HG03159 (cell line): ENCODE measurements at regions not wholly inside any gene's neighbourhood (a gene's known extent, or its start where the extent isn't known, plus 50 kb on each side); places are given as distances from the start of the nearest gene placed in this dataset.

ENCODE experiments used
- ATAC-seq: cut with Tn5 transposase; IDR thresholded peaks from one replicate; pipeline ENCODE4 v1.9.1; 2021; ENCODE audit warnings: mild to moderate bottlenecking, moderate library complexity; ENCODE audit not compliant: unreplicated experiment

- no peak for ATAC-seq
These were observed 216.0 kb downstream of the FOXL1 start for GRCh38 chr16:86794216-86794864.

- no peak for ATAC-seq
These were observed 219.4 kb downstream of the FOXL1 start for GRCh38 chr16:86797700-86798099.

DNA sequence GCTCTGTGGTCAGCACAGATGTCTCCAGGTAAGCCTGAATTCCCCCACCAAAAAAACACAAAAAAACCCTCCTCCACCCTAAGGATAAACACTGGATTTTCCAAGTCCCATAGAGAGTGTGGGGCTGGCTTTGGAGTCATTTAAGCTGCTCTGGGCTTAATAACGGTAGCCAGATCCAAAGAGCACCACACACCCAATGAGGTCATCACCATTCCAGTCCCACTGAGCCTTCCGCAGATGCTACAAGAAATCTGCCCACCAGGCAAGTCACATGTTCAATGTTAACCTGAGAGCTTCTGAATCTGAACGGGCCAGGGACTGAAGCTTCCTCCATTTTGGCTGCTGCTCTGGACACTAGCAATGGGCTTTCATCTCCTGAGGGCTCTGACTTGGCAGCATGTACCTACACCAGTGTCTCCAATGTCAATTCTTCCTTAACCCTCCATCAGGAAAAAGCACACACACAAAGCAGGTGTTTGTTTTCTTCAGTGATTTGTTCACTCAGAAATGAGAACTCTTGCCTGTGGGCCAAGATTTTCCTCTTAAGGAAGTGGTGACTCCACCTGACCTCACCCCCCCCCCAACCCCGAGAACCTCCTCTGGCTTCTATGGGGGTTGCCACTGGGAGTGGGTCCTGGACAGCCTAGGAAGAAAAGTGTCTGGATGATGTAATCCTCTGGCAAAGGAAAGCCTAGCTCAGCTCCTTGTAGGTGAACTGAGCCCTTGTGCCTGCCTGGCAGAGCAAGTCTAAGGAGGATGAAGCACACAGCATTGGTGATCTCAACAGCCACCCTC is 220.1 kb downstream of the FOXL1 start:
- ATAC-seq: no peak

DNA sequence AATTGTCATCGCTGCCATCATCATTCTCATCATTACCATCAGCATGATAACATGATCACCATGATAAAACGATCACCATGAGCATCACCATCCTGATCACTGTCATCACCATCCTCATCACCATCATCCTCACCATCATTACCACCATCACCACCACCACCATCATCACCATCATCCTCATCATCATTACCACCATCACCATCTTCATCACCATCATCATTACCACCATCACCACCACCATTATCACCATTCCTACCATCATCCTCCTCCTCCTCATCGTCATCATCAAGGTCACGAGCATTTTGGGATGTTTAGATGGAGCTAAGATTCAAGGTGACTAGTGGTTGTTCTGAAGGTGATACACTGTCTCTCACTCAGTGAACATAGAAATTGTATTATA is 221.0 kb downstream of the FOXL1 start:
- no peak for ATAC-seq

DNA sequence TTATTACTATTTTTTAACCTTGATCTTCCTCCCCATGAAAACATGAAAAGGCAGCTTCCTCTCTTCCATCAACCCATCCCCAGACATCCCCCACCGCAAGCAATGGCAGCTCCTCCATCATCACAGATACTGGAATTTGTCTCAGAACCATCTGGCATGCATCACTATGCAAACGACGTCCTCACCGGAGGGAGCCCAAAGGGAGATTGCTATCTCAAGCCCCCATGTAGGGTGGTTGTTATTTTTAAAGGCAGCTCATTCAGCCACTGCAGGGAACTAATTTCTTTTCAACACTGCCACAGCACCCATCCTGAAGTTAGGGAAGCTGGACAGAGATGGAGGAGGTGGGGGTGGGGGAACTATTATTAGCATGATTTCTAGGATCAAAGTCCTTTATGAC is 222.5 kb downstream of the FOXL1 start:
- no peak for ATAC-seq

DNA sequence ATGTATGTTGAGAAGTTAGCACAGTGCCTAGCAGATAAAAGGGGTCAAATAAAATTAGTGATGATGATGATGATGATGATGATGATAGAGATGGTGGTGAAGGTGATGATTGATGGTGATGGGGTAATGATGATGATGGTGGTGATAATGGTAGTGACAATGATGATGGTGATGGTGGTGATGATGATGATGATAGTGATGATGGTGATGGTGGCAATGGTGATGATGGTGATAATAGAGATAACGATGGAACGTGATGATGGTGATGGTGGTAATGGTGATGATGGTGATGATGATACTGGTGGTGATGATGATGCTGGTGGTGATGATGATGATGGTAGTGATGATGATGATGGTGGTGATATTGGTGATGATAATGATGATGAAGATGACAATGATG is 223.7 kb downstream of the FOXL1 start:
- no peak for ATAC-seq

DNA sequence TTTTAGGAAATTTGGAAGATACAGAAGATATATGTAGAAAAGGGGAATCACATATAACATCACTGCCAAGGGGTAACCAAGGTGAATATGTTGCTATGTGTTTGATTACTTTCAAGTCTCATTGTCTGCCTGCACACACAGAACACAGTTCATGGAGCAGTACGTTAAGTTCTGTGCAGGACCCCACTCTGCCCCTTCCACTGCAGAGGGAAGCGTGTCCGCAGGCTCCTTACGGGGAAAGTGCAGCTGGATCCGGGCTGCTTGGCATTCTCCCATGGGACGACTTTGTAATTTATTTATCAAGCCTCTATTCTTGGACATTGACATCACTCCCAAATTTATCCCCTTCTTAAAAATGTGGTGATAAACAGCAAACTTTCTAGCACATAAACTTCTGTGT is 226.8 kb downstream of the FOXL1 start:
- ATAC-seq: no peak

DNA sequence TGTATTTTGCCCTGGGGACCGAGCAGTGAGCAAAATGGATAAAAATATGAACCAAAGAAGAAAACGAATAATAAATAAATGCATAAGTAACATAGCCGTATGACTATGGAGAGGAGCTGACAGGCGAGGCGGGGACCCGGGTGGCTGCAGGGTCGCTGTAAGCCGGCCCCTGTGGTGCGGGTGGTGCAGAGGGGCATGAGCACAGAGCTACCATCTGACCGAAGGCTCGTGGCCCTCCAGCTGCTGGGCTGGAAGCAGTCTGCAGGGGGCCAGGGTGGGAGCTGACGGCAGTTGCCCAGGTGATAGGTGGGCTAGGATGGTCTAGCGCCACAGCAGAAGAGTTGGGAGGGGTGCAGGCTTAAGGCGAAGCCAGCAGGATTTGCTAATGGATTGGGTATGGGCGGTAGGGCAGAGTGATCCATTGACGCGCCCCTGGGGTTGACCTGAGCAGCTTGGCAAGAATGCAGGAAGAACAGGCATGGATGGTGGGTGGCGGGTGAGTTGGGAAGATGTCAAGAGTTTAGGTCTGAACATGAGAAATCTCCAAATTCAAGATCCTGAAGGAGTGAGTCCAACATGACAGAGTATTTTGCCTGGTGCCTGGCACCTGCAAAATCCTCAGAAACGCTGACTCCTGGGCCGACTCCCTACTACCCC is 228.0 kb downstream of the FOXL1 start:
- no peak for ATAC-seq

DNA sequence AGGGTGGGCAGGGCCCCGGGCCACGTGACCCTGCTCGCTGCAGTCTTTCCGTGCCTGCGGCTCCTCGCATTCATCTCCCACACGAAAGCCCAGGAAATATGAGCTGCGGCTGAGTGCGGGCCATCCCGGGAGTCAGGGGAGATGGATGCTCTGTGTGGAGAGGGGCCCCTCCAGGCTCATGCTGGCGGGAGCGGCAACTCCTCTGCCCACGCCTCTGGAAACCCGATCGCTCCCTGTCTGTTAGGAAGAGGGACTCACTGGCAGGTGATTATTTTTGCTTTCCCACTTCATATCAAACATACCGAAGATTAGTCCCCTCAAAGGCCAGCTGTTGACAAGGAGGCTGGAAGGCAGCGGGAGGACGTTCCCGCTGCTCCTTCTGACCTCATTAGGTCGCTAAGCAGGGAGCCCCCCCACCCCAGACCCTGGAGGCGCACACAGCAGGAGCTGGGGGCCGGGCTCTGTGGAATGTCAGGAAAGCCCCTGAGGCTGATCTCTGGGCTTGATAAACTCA is 228.5 kb downstream of the FOXL1 start:
- no peak for ATAC-seq

DNA sequence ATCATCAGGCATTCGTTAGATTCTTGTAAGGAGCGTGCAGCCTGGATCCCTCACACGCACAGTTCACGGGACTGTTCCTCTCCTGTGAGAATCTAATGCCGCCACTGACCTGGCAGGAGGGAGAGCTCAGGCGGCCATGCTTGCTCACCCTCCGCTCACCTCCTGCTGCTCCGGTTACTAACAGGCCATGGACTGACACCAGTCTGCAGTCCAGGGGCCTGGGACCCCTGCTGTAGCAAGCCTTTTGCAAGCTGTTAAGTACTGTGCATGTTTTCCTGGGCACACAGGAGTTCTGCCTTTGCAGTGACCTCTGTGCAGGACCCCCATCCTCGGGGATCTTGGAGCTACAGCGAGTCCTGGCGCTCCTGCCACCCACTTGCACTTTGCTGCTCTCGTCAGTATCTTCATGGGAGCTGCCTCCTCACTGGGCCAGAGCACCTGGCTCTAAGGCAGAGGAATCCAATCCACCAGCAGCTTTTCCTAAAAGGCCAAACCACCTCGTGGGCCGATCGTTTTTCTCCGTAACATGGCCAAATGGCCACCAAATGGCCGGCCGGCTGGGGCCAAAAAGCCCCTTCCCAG is 230.6 kb downstream of the FOXL1 start:
- ATAC-seq: no peak

DNA sequence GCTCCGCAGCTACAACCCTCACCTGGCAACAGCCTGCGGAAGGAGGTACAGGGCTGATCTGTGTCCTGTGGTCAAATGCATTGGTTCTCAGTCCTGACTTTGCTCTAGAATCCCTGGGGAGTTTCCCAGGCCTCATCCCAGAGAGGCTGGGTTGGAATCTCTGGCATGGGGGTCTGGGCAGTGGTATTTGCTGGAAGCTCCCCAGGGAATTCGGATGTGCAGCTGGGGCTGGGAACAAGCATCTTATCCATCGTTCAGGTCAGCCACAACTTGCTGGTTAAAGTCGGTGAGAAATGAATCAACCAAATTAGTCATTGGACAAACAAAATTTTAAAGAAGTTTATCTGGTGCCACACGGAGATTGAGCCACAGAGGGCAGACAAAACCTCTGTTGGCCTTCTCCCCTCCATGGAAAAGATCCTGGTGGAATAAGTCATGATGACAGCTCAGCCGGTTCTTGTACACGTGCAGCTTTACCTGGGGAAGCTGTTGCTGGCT is 231.2 kb downstream of the FOXL1 start:
- ATAC-seq: no peak

- ATAC-seq: no peak
These were observed 231.7 kb downstream of the FOXL1 start for GRCh38 chr16:86810062-86810461.

GRCh38 chr16:86812363-86812970 is 234.1 kb downstream of the FOXL1 start:
- no peak for ATAC-seq

GRCh38 chr16:86814256-86814655 is 235.9 kb downstream of the FOXL1 start:
- ATAC-seq: no peak

GRCh38 chr16:86816930-86817625 is 238.7 kb downstream of the FOXL1 start:
- no peak for ATAC-seq

- ATAC-seq: no peak
These were observed 240.6 kb downstream of the FOXL1 start for GRCh38 chr16:86818671-86819532.

GRCh38 chr16:86819533-86819892 is 241.2 kb downstream of the FOXL1 start:
- ATAC-seq: no peak

- no peak for ATAC-seq
These were observed 243.5 kb downstream of the FOXL1 start for GRCh38 chr16:86821895-86822294.

GRCh38 chr16:86823125-86823524 is 244.8 kb downstream of the FOXL1 start:
- ATAC-seq: no peak
